ENCODE measurements at regions not wholly inside any gene's neighbourhood (a gene's known extent, or its start where the extent isn't known, plus 50 kb on each side); places are given as distances from the start of the nearest gene placed in this dataset.
A peak's percentile ranks its signal among the peaks of the same experiment; 100 is the strongest.
"Not testable (repeated sequence)": the region's sequence is repeated elsewhere in the genome, so short reads cannot be mapped to it uniquely, and the experiment has no call there.

GRCh38 chr2:8243748-8244400 lies 438.0 kb upstream of the ID2 start:
- Histone ChIP-seq H3K27me3 (ENCODE audit: control insufficient read depth, insufficient read depth, low read length) (no peaks in the 10 kb centered on the region), H3K9me3 (ENCODE audit: control insufficient read depth, low read depth, low read length) (peaks cover 4% of the 10 kb centered on the region), H3K36me3 (ENCODE audit: control insufficient read depth, insufficient read depth, low read length) (no peaks in the 10 kb centered on the region), H3K4me1 (ENCODE audit: control insufficient read depth, insufficient read depth, low read length) (peaks cover 5% of the 10 kb centered on the region), H3K4me3 (ENCODE audit: low read length) (no peak overlapping the region), H3K27ac (ENCODE audit: low read length) (no peak overlapping the region)
- WGBS (ENCODE audit: insufficient coverage, low lambda C conversion rate), result no CpG with 5 or more reads among the region's 5 CpGs
- no peak for DNase-seq

GRCh38 chr2:8244639-8245038 lies 437.2 kb upstream of the ID2 start:
- Histone ChIP-seq H3K4me3 (ENCODE audit: low read length) (no peak overlapping the region), H3K27ac (ENCODE audit: low read length) (no peak overlapping the region), H3K27me3 (ENCODE audit: control insufficient read depth, insufficient read depth, low read length) (no peaks in the 10 kb centered on the region), H3K4me1 (ENCODE audit: control insufficient read depth, insufficient read depth, low read length) (no peaks in the 10 kb centered on the region), H3K9me3 (ENCODE audit: control insufficient read depth, low read depth, low read length) (peaks cover 7% of the 10 kb centered on the region), H3K36me3 (ENCODE audit: control insufficient read depth, insufficient read depth, low read length) (no peaks in the 10 kb centered on the region)
- WGBS (ENCODE audit: insufficient coverage, low lambda C conversion rate), result no CpG with 5 or more reads among the region's 2 CpGs
- no peak for DNase-seq

GRCh38 chr2:8246137-8246536 lies 435.7 kb upstream of the ID2 start:
- no peak overlapping the region for H3K4me3 ChIP-seq (ENCODE audit: low read length)
- H3K27ac ChIP-seq (ENCODE audit: low read length), result no peak overlapping the region
- H3K9me3 ChIP-seq (ENCODE audit: control insufficient read depth, low read depth, low read length), result peaks cover 12% of the 10 kb centered on the region
- no peaks in the 10 kb centered on the region for H3K27me3 ChIP-seq (ENCODE audit: control insufficient read depth, insufficient read depth, low read length)
- H3K36me3 ChIP-seq (ENCODE audit: control insufficient read depth, insufficient read depth, low read length), result no peaks in the 10 kb centered on the region
- DNase-seq, result no peak
- no CpG with 5 or more reads among the region's 3 CpGs for WGBS (ENCODE audit: insufficient coverage, low lambda C conversion rate)
- no peaks in the 10 kb centered on the region for H3K4me1 ChIP-seq (ENCODE audit: control insufficient read depth, insufficient read depth, low read length)

- WGBS (ENCODE audit: insufficient coverage, low lambda C conversion rate), result 100% methylated on average over 2 of the region's 11 CpGs
- no peak overlapping the region for H3K27ac ChIP-seq (ENCODE audit: low read length)
Measured at GRCh38 chr2:8247905-8248622, 433.8 kb upstream of the ID2 start.

GRCh38 chr2:8248623-8248957 lies 433.3 kb upstream of the ID2 start:
- Histone ChIP-seq H3K27ac (ENCODE audit: low read length) (no peak overlapping the region), H3K4me1 (ENCODE audit: control insufficient read depth, insufficient read depth, low read length) (peaks cover 10% of the 10 kb centered on the region), H3K27me3 (ENCODE audit: control insufficient read depth, insufficient read depth, low read length) (no peaks in the 10 kb centered on the region), H3K9me3 (ENCODE audit: control insufficient read depth, low read depth, low read length) (peaks cover 12% of the 10 kb centered on the region), H3K36me3 (ENCODE audit: control insufficient read depth, insufficient read depth, low read length) (no peaks in the 10 kb centered on the region), H3K4me3 (ENCODE audit: low read length) (no peak overlapping the region)
- DNase-seq, result no peak
- WGBS (ENCODE audit: insufficient coverage, low lambda C conversion rate), result no CpG with 5 or more reads among the region's 2 CpGs

More at GRCh38 chr2:8247905-8248622, 433.8 kb upstream of the ID2 start:
- Histone ChIP-seq H3K27me3 (ENCODE audit: control insufficient read depth, insufficient read depth, low read length) (no peaks in the 10 kb centered on the region), H3K9me3 (ENCODE audit: control insufficient read depth, low read depth, low read length) (peaks cover 15% of the 10 kb centered on the region), H3K4me3 (ENCODE audit: low read length) (no peak overlapping the region), H3K36me3 (ENCODE audit: control insufficient read depth, insufficient read depth, low read length) (no peaks in the 10 kb centered on the region), H3K4me1 (ENCODE audit: control insufficient read depth, insufficient read depth, low read length) (peaks cover 9% of the 10 kb centered on the region)
- no peak for DNase-seq

- WGBS (ENCODE audit: insufficient coverage, low lambda C conversion rate), result 100% methylated on average over 1 of the region's 14 CpGs
- H3K27me3 ChIP-seq (ENCODE audit: control insufficient read depth, insufficient read depth, low read length), result no peaks in the 10 kb centered on the region
- H3K4me3 ChIP-seq (ENCODE audit: low read length), result no peak overlapping the region
- H3K36me3 ChIP-seq (ENCODE audit: control insufficient read depth, insufficient read depth, low read length), result no peaks in the 10 kb centered on the region
- no peak overlapping the region for H3K27ac ChIP-seq (ENCODE audit: low read length)
- peaks cover 10% of the 10 kb centered on the region for H3K4me1 ChIP-seq (ENCODE audit: control insufficient read depth, insufficient read depth, low read length)
- DNase-seq, result no peak
- H3K9me3 ChIP-seq (ENCODE audit: control insufficient read depth, low read depth, low read length), result peaks cover 12% of the 10 kb centered on the region
Measured at GRCh38 chr2:8249141-8249540, 432.7 kb upstream of the ID2 start.

- peaks cover 12% of the 10 kb centered on the region for H3K9me3 ChIP-seq (ENCODE audit: control insufficient read depth, low read depth, low read length)
- WGBS (ENCODE audit: insufficient coverage, low lambda C conversion rate), result 100% methylated on average over 1 of the region's 2 CpGs
Measured at GRCh38 chr2:8249769-8250168, 432.1 kb upstream of the ID2 start.

GRCh38 chr2:8250290-8250689 lies 431.6 kb upstream of the ID2 start:
- H3K4me3 ChIP-seq (ENCODE audit: low read length); H3K27me3 ChIP-seq (ENCODE audit: control insufficient read depth, insufficient read depth, low read length); DNase-seq; H3K36me3 ChIP-seq (ENCODE audit: control insufficient read depth, insufficient read depth, low read length); H3K27ac ChIP-seq (ENCODE audit: low read length): not testable (repeated sequence)
- 100% methylated on average over 1 of the region's 2 CpGs for WGBS (ENCODE audit: insufficient coverage, low lambda C conversion rate)
- Histone ChIP-seq H3K4me1 (ENCODE audit: control insufficient read depth, insufficient read depth, low read length) (peaks cover 10% of the 10 kb centered on the region), H3K9me3 (ENCODE audit: control insufficient read depth, low read depth, low read length) (peaks cover 12% of the 10 kb centered on the region)

More at GRCh38 chr2:8249769-8250168, 432.1 kb upstream of the ID2 start:
- Histone ChIP-seq H3K36me3 (ENCODE audit: control insufficient read depth, insufficient read depth, low read length) (no peaks in the 10 kb centered on the region), H3K27ac (ENCODE audit: low read length) (no peak overlapping the region), H3K4me3 (ENCODE audit: low read length) (no peak overlapping the region), H3K27me3 (ENCODE audit: control insufficient read depth, insufficient read depth, low read length) (no peaks in the 10 kb centered on the region), H3K4me1 (ENCODE audit: control insufficient read depth, insufficient read depth, low read length) (peaks cover 10% of the 10 kb centered on the region)
- DNase-seq, result no peak

- Histone ChIP-seq H3K36me3 (ENCODE audit: control insufficient read depth, insufficient read depth, low read length) (no peaks in the 10 kb centered on the region), H3K9me3 (ENCODE audit: control insufficient read depth, low read depth, low read length) (peaks cover 12% of the 10 kb centered on the region), H3K4me3 (ENCODE audit: low read length) (no peak overlapping the region), H3K4me1 (ENCODE audit: control insufficient read depth, insufficient read depth, low read length) (peaks cover 10% of the 10 kb centered on the region), H3K27me3 (ENCODE audit: control insufficient read depth, insufficient read depth, low read length) (no peaks in the 10 kb centered on the region), H3K27ac (ENCODE audit: low read length) (peak overlapping the region; percentile 45)
- WGBS (ENCODE audit: insufficient coverage, low lambda C conversion rate), result 86% methylated on average over 1 of the region's 6 CpGs
- DNase-seq, result no peak
Measured at GRCh38 chr2:8251291-8251690, 430.6 kb upstream of the ID2 start.

GRCh38 chr2:8251856-8252255 lies 430.0 kb upstream of the ID2 start:
- no peak overlapping the region for H3K4me3 ChIP-seq (ENCODE audit: low read length)
- peaks cover 10% of the 10 kb centered on the region for H3K4me1 ChIP-seq (ENCODE audit: control insufficient read depth, insufficient read depth, low read length)
- peak in 1 of 2 donors; percentile 77 for DNase-seq
- peak overlapping the region; percentile 55 for H3K27ac ChIP-seq (ENCODE audit: low read length)
- peaks cover 12% of the 10 kb centered on the region for H3K9me3 ChIP-seq (ENCODE audit: control insufficient read depth, low read depth, low read length)
- no peaks in the 10 kb centered on the region for H3K27me3 ChIP-seq (ENCODE audit: control insufficient read depth, insufficient read depth, low read length)
- H3K36me3 ChIP-seq (ENCODE audit: control insufficient read depth, insufficient read depth, low read length), result no peaks in the 10 kb centered on the region
- WGBS (ENCODE audit: insufficient coverage, low lambda C conversion rate), result no CpG with 5 or more reads among the region's 7 CpGs
